ENCODE measurements at regions not wholly inside any gene's neighbourhood (a gene's known extent, or its start where the extent isn't known, plus 50 kb on each side); places are given as distances from the start of the nearest gene placed in this dataset.

- H3K27ac Mint-ChIP-seq: no peak overlapping the region
- H3K27me3 ChIP-seq (replicated peaks in 1 of 4; ENCODE audit: control extremely low read depth in 1 of 4, control insufficient read depth in 3 of 4, insufficient read depth in 4 of 4, low read length in 3 of 4): no peaks in the 10 kb centered on the region
- ChIA-PET POLR2A (no interaction called here), CTCF (no interaction called here)
- no peak overlapping the region for H3K9ac ChIP-seq (ENCODE audit: low read length)
- H3K9me3 ChIP-seq (ENCODE audit: control extremely low read depth in 1 of 3, control insufficient read depth in 2 of 3, insufficient read depth in 1 of 3, low read length in 2 of 3): no peaks in the 10 kb centered on the region
- TF ChIP-seq EZH2 (IDR thresholded peaks at IDR 0.05; ENCODE audit: borderline replicate concordance, insufficient read depth, low read depth, low read length, poor library complexity, severe bottlenecking): no peak
- TF ChIP-seq, protein P1, sequence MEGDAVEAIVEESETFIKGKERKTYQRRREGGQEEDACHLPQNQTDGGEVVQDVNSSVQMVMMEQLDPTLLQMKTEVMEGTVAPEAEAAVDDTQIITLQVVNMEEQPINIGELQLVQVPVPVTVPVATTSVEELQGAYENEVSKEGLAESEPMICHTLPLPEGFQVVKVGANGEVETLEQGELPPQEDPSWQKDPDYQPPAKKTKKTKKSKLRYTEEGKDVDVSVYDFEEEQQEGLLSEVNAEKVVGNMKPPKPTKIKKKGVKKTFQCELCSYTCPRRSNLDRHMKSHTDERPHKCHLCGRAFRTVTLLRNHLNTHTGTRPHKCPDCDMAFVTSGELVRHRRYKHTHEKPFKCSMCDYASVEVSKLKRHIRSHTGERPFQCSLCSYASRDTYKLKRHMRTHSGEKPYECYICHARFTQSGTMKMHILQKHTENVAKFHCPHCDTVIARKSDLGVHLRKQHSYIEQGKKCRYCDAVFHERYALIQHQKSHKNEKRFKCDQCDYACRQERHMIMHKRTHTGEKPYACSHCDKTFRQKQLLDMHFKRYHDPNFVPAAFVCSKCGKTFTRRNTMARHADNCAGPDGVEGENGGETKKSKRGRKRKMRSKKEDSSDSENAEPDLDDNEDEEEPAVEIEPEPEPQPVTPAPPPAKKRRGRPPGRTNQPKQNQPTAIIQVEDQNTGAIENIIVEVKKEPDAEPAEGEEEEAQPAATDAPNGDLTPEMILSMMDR (IDR thresholded peaks at IDR 0.05): no peak
- no peaks in the 10 kb centered on the region for H3K4me1 ChIP-seq (ENCODE audit: control insufficient read depth in 2 of 2, insufficient read depth in 2 of 2, low read length in 2 of 2)
- H4K20me1 ChIP-seq (ENCODE audit: control insufficient read depth, insufficient read depth, low read length, poor library complexity, severe bottlenecking): no peaks in the 10 kb centered on the region
- H3K79me2 ChIP-seq (ENCODE audit: control insufficient read depth, insufficient read depth, low read length): no peaks in the 10 kb centered on the region
- H2AFZ ChIP-seq (ENCODE audit: insufficient read depth, low read depth, low read length, poor library complexity, severe bottlenecking): no peak overlapping the region
- H3K36me3 ChIP-seq (replicated peaks in 1 of 2; ENCODE audit: control extremely low read depth in 1 of 2, control insufficient read depth in 1 of 2, extremely low read depth in 1 of 2, insufficient read depth in 2 of 2, low read length in 1 of 2): no peaks in the 10 kb centered on the region
- H3K27ac ChIP-seq (ENCODE audit: low read length in 2 of 2): no peak overlapping the region
- H3K27me3 Mint-ChIP-seq: no peaks in the 10 kb centered on the region
- H3K4me1 Mint-ChIP-seq: no peaks in the 10 kb centered on the region
- DNase-seq: no peak
- H3K4me2 ChIP-seq (replicated peaks; ENCODE audit: low read depth, low read length, poor library complexity, severe bottlenecking): no peak overlapping the region
- intact Hi-C loops (cut with micrococcal nuclease): no loop called here
- no peak overlapping the region for H3K4me3 Mint-ChIP-seq
- H3K9me3 Mint-ChIP-seq (ENCODE audit: insufficient read depth): peaks cover 8% of the 10 kb centered on the region
- no peak for ATAC-seq (ENCODE audit: low read depth)
- H3K4me3 ChIP-seq (ENCODE audit: control extremely low read depth in 1 of 5, extremely low read depth in 1 of 5, insufficient read depth in 1 of 5, low read depth in 2 of 5, low read length in 4 of 5): no peak overlapping the region
These were observed 123.8 kb upstream of the FSHR start for GRCh38 chr2:49278141-49278540.

GRCh38 chr2:49271060-49271606, 116.8 kb upstream of the FSHR start:
- no peaks in the 10 kb centered on the region for H3K4me1 Mint-ChIP-seq

More at GRCh38 chr2:49271060-49271606, 116.8 kb upstream of the FSHR start:
- no peak overlapping the region for H3K27ac Mint-ChIP-seq
- Histone ChIP-seq H2AFZ (ENCODE audit: insufficient read depth, low read depth, low read length, poor library complexity, severe bottlenecking) (no peak overlapping the region), H3K4me2 (replicated peaks; ENCODE audit: low read depth, low read length, poor library complexity, severe bottlenecking) (no peak overlapping the region), H3K79me2 (ENCODE audit: control insufficient read depth, insufficient read depth, low read length) (no peaks in the 10 kb centered on the region), H3K9ac (ENCODE audit: low read length) (no peak overlapping the region), H3K27ac (ENCODE audit: low read length in 2 of 2) (no peak overlapping the region), H3K36me3 (replicated peaks in 1 of 2; ENCODE audit: control extremely low read depth in 1 of 2, control insufficient read depth in 1 of 2, extremely low read depth in 1 of 2, insufficient read depth in 2 of 2, low read length in 1 of 2) (no peaks in the 10 kb centered on the region), H3K9me3 (ENCODE audit: control extremely low read depth in 1 of 3, control insufficient read depth in 2 of 3, insufficient read depth in 1 of 3, low read length in 2 of 3) (peaks cover 0 to 4% (median 0%) of the 10 kb centered on the region in 3 donors), H3K27me3 (replicated peaks in 1 of 4; ENCODE audit: control extremely low read depth in 1 of 4, control insufficient read depth in 3 of 4, insufficient read depth in 4 of 4, low read length in 3 of 4) (no peaks in the 10 kb centered on the region), H4K20me1 (ENCODE audit: control insufficient read depth, insufficient read depth, low read length, poor library complexity, severe bottlenecking) (no peaks in the 10 kb centered on the region), H3K4me1 (ENCODE audit: control insufficient read depth in 2 of 2, insufficient read depth in 2 of 2, low read length in 2 of 2) (no peaks in the 10 kb centered on the region), H3K4me3 (ENCODE audit: control extremely low read depth in 1 of 5, extremely low read depth in 1 of 5, insufficient read depth in 1 of 5, low read depth in 2 of 5, low read length in 4 of 5) (no peak overlapping the region)
- ChIA-PET CTCF (no interaction called here), POLR2A (no interaction called here)
- WGBS (ENCODE audit: insufficient coverage): 88% methylated on average over 2 of the region's 2 CpGs
- no peaks in the 10 kb centered on the region for H3K9me3 Mint-ChIP-seq (ENCODE audit: insufficient read depth)
- H3K4me3 Mint-ChIP-seq: no peak overlapping the region
- intact Hi-C loops (cut with micrococcal nuclease): no loop called here
- DNase-seq (no peak), ATAC-seq (ENCODE audit: low read depth) (no peak)
- H3K27me3 Mint-ChIP-seq: no peaks in the 10 kb centered on the region
- no peak for TF ChIP-seq EZH2 (IDR thresholded peaks at IDR 0.05; ENCODE audit: borderline replicate concordance, insufficient read depth, low read depth, low read length, poor library complexity, severe bottlenecking)

All from B cell (primary cell).